ENCODE measurements at regions not wholly inside any gene's neighbourhood (a gene's known extent, or its start where the extent isn't known, plus 50 kb on each side); places are given as distances from the start of the nearest gene placed in this dataset.

- 0 out of 2 replicates have a peak, but pooled peaks cover 4% of the 10 kb centered on the region for H3K9me2 ChIP-seq (ENCODE audit: insufficient read depth)
- no peaks in the 10 kb centered on the region for H4K20me1 ChIP-seq (replicated peaks; ENCODE audit: insufficient read depth)
- peak; percentile 71 for ATAC-seq
- H3F3A ChIP-seq (replicated peaks; ENCODE audit: low read depth): no peaks in the 10 kb centered on the region
- H3K27me3 ChIP-seq (ENCODE audit: insufficient read depth): no peaks in the 10 kb centered on the region
- TF ChIP-seq CTCF (conservative IDR thresholded peaks at IDR 0.05; ENCODE audit: low read depth in 2 of 2): peak; percentile 34 to 48
- TF ChIP-seq ZNF114 (CRISPR knock-in tag; IDR thresholded peaks at IDR 0.05): no peak
- H3K4me1 ChIP-seq (ENCODE audit: insufficient read depth): no peaks in the 10 kb centered on the region
- H3K79me2 ChIP-seq (replicated peaks; ENCODE audit: insufficient read depth): no peaks in the 10 kb centered on the region
- Mint-ChIP-seq H3K9me3 (no peaks in the 10 kb centered on the region), H3K27ac (no peak overlapping the region), H3K4me1 (no peaks in the 10 kb centered on the region), H3K36me3 (ENCODE audit: low read depth) (no peaks in the 10 kb centered on the region), H3K27me3 (ENCODE audit: insufficient read depth, low read depth, poor library complexity) (peaks cover 7% of the 10 kb centered on the region), H3K4me3 (no peak overlapping the region)
- H3K27ac ChIP-seq (ENCODE audit: low read depth): no peak overlapping the region
- no peak overlapping the region for H3K4me2 ChIP-seq
- no peak overlapping the region for H2AFZ ChIP-seq
- H3K4me3 ChIP-seq: no peak overlapping the region
- H3K36me3 ChIP-seq (ENCODE audit: insufficient read depth): no peaks in the 10 kb centered on the region
- peak; percentile 32 for DNase-seq (ENCODE audit: low spot score)
These were observed 170.6 kb downstream of the POSTN start for GRCh38 chr13:37427843-37428494.

- Histone ChIP-seq H3K36me3 (ENCODE audit: insufficient read depth) (no peaks in the 10 kb centered on the region), H3F3A (replicated peaks; ENCODE audit: low read depth) (no peaks in the 10 kb centered on the region), H4K20me1 (replicated peaks; ENCODE audit: insufficient read depth) (no peaks in the 10 kb centered on the region), H3K9me2 (ENCODE audit: insufficient read depth) (no peaks in the 10 kb centered on the region), H3K27me3 (ENCODE audit: insufficient read depth) (no peaks in the 10 kb centered on the region), H3K4me3 (no peak overlapping the region), H3K27ac (ENCODE audit: low read depth) (no peak overlapping the region), H3K4me1 (ENCODE audit: insufficient read depth) (no peaks in the 10 kb centered on the region), H2AFZ (no peak overlapping the region), H3K79me2 (replicated peaks; ENCODE audit: insufficient read depth) (no peaks in the 10 kb centered on the region), H3K4me2 (no peak overlapping the region)
- H3K27me3 Mint-ChIP-seq (ENCODE audit: insufficient read depth, low read depth, poor library complexity): peaks cover 3% of the 10 kb centered on the region
- H3K36me3 Mint-ChIP-seq (ENCODE audit: low read depth): no peaks in the 10 kb centered on the region
- DNase-seq (ENCODE audit: low spot score): no peak
- H3K27ac Mint-ChIP-seq: no peak overlapping the region
- H3K4me1 Mint-ChIP-seq: no peaks in the 10 kb centered on the region
- H3K4me3 Mint-ChIP-seq: no peak overlapping the region
- H3K9me3 Mint-ChIP-seq: no peaks in the 10 kb centered on the region
- ATAC-seq: no peak
- TF ChIP-seq POLR2AphosphoS5 (IDR thresholded peaks at IDR 0.05; ENCODE audit: low read depth): no peak
- TF ChIP-seq, protein P1, sequence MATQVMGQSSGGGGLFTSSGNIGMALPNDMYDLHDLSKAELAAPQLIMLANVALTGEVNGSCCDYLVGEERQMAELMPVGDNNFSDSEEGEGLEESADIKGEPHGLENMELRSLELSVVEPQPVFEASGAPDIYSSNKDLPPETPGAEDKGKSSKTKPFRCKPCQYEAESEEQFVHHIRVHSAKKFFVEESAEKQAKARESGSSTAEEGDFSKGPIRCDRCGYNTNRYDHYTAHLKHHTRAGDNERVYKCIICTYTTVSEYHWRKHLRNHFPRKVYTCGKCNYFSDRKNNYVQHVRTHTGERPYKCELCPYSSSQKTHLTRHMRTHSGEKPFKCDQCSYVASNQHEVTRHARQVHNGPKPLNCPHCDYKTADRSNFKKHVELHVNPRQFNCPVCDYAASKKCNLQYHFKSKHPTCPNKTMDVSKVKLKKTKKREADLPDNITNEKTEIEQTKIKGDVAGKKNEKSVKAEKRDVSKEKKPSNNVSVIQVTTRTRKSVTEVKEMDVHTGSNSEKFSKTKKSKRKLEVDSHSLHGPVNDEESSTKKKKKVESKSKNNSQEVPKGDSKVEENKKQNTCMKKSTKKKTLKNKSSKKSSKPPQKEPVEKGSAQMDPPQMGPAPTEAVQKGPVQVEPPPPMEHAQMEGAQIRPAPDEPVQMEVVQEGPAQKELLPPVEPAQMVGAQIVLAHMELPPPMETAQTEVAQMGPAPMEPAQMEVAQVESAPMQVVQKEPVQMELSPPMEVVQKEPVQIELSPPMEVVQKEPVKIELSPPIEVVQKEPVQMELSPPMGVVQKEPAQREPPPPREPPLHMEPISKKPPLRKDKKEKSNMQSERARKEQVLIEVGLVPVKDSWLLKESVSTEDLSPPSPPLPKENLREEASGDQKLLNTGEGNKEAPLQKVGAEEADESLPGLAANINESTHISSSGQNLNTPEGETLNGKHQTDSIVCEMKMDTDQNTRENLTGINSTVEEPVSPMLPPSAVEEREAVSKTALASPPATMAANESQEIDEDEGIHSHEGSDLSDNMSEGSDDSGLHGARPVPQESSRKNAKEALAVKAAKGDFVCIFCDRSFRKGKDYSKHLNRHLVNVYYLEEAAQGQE (IDR thresholded peaks at IDR 0.05; ENCODE audit: unreplicated experiment): no peak
- TF ChIP-seq EZH2 (IDR thresholded peaks at IDR 0.05; ENCODE audit: low read depth, unreplicated experiment): no peak
- TF ChIP-seq EZH2phosphoT487 (IDR thresholded peaks at IDR 0.05; ENCODE audit: unreplicated experiment): no peak
- TF ChIP-seq STAT1 (IDR thresholded peaks at IDR 0.05; ENCODE audit: unreplicated experiment): no peak
- TF ChIP-seq JUNB (IDR thresholded peaks at IDR 0.05; ENCODE audit: unreplicated experiment): no peak
- no peak for TF ChIP-seq ETS1 (IDR thresholded peaks at IDR 0.05)
- TF ChIP-seq NANOG (IDR thresholded peaks at IDR 0.05; ENCODE audit: borderline replicate concordance): no peak
These were observed 180.1 kb downstream of the POSTN start for GRCh38 chr13:37418490-37418889.

All from GM23338 (cell line).